Naive thymus-derived CD4-positive, alpha-beta T cell (primary cell): ENCODE measurements at regions not wholly inside any gene's neighbourhood (a gene's known extent, or its start where the extent isn't known, plus 50 kb on each side); places are given as distances from the start of the nearest gene placed in this dataset.

Experiments
- ATAC-seq: fragments of 150-1000 bp; cut with Tn5 transposase; 2 replicates; pipeline ENCODE4 v1.10.0; 2021; ENCODE audit warnings: mild to moderate bottlenecking, moderate library complexity
- CTCF ChIA-PET: fragments of 350-600 bp; sonication (Branson Sonifier 250); formaldehyde crosslinking; loops from one replicate; lab custom pipeline; 2021; ENCODE audit warnings: antibody characterized with exemption; lab: Charles Lee
- POLR2A ChIA-PET: fragments of 350-600 bp; sonication (Branson Sonifier 250); formaldehyde crosslinking; loops from one replicate; lab custom pipeline; 2021; ENCODE audit warnings: antibody characterized with exemption, inconsistent platforms; lab: Charles Lee
- DNase-seq, 9 donors: peaks; one replicate each; pipeline versions ENCODE4 v3.0.0 to v3.0.0-alpha.2; 2020 to 2022; ENCODE audit warnings: mixed read lengths in 1 of 9
- H3K27ac ChIP-seq: one replicate; pipeline ENCODE4 v1.7.0; 2013; ENCODE audit warnings: mild to moderate bottlenecking, low read depth, low read length, moderate library complexity
- H3K27me3 ChIP-seq, 2 donors: one replicate each; pipeline ENCODE4 v1.7.0; 2013; ENCODE audit warnings: low read length in 2 of 2, mild to moderate bottlenecking in 2 of 2, moderate library complexity in 2 of 2; ENCODE audit not compliant: control insufficient read depth in 2 of 2, insufficient read depth in 2 of 2
- H3K36me3 ChIP-seq, 3 experiments: 1 replicate in 2 of 3; 2 replicates in 1 of 3; pipeline ENCODE4 v1.7.0; 2013; ENCODE audit warnings: low read length in 3 of 3, mild to moderate bottlenecking in 3 of 3, moderate library complexity in 1 of 3; ENCODE audit not compliant: insufficient read depth in 3 of 3, control insufficient read depth in 2 of 3
- H3K4me1 ChIP-seq, 2 donors: one replicate each; pipeline ENCODE4 v1.7.0; 2013; ENCODE audit warnings: low read length in 2 of 2, mild to moderate bottlenecking in 2 of 2, moderate library complexity in 1 of 2; ENCODE audit not compliant: control insufficient read depth in 2 of 2, insufficient read depth in 2 of 2
- H3K4me3 ChIP-seq: 2 replicates; pipeline ENCODE4 v1.7.0; 2013; ENCODE audit warnings: mild to moderate bottlenecking, low read length
- H3K9me3 ChIP-seq, 3 experiments: 1 replicate in 2 of 3; 2 replicates in 1 of 3; pipeline ENCODE4 v1.7.0; 2013; ENCODE audit warnings: low read length in 3 of 3; ENCODE audit not compliant: control insufficient read depth in 2 of 3
- H3K27ac Mint-ChIP-seq, 9 donors: one replicate each; pipeline ENCODE4 v1.8.0; 2020 to 2022; ENCODE audit warnings: mixed read lengths in 9 of 9, mild to moderate bottlenecking in 8 of 9, moderate library complexity in 5 of 9, inconsistent platforms in 2 of 9
- H3K27me3 Mint-ChIP-seq, 5 donors: one replicate each; pipeline ENCODE4 v1.8.0; 2021 to 2022; ENCODE audit warnings: mixed read lengths in 5 of 5, mild to moderate bottlenecking in 1 of 5
- H3K36me3 Mint-ChIP-seq, 5 donors: one replicate each; pipeline ENCODE4 v1.8.0; 2020 to 2022; ENCODE audit warnings: mixed read lengths in 5 of 5, mild to moderate bottlenecking in 3 of 5, inconsistent platforms in 1 of 5
- H3K4me1 Mint-ChIP-seq, 7 donors: one replicate each; pipeline ENCODE4 v1.8.0; 2020 to 2022; ENCODE audit warnings: mixed read lengths in 7 of 7, mild to moderate bottlenecking in 3 of 7, inconsistent platforms in 1 of 7
- H3K4me3 Mint-ChIP-seq, 10 donors: one replicate each; pipeline ENCODE4 v1.8.0; 2020 to 2022; ENCODE audit warnings: mild to moderate bottlenecking in 10 of 10, mixed read lengths in 10 of 10, moderate library complexity in 6 of 10, inconsistent platforms in 2 of 10
- H3K9me3 Mint-ChIP-seq, 11 donors: one replicate each; pipeline ENCODE4 v1.8.0; 2020 to 2022; ENCODE audit warnings: mixed read lengths in 11 of 11, mild to moderate bottlenecking in 4 of 11, inconsistent platforms in 1 of 11, moderate library complexity in 1 of 11
- intact Hi-C, 2 donors: fragments of 100-400 bp; cut with micrococcal nuclease; formaldehyde crosslinking; loops; one replicate each; pipeline ENCODE4 v1.15.1; 2023

DNA sequence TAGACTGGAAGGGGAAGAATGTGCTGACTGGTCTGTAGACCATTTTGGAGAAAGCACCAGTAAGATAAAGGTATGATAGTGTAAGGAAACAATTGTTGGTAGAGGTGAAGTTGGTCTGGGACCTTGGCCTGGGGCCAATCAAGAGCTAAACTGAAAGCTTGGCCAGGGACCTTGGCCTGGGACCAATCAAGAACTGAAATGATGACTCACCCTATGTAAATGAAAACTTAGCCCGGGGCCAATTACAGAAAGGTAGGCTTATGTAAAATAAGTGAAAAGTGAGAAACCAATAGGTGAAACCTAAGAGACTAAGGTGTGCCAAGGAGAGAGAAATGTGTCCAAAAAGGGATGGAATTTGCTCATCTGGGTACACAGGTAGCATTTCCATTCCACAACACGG, 776.0 kb downstream of the C12orf50 start:
- H3K27me3 ChIP-seq = no peaks in the 10 kb centered on the region
- POLR2A ChIA-PET = no interaction called here
- CTCF ChIA-PET = no interaction called here
- intact Hi-C loops = no loop called here
- no peak overlapping the region for H3K4me3 ChIP-seq
- no peaks in the 10 kb centered on the region for H3K36me3 Mint-ChIP-seq
- H3K9me3 ChIP-seq = no peaks in the 10 kb centered on the region
- peaks cover 0 to 15% (median 0%) of the 10 kb centered on the region in 11 donors for H3K9me3 Mint-ChIP-seq
- H3K36me3 ChIP-seq = no peaks in the 10 kb centered on the region
- H3K4me1 Mint-ChIP-seq = no peaks in the 10 kb centered on the region
- no peaks in the 10 kb centered on the region for H3K4me1 ChIP-seq
- H3K27me3 Mint-ChIP-seq = no peaks in the 10 kb centered on the region
- H3K27ac Mint-ChIP-seq = no peak overlapping the region
- ATAC-seq (no peak), DNase-seq (no peak)
- H3K27ac ChIP-seq = no peak overlapping the region
- H3K4me3 Mint-ChIP-seq = no peak overlapping the region

DNA sequence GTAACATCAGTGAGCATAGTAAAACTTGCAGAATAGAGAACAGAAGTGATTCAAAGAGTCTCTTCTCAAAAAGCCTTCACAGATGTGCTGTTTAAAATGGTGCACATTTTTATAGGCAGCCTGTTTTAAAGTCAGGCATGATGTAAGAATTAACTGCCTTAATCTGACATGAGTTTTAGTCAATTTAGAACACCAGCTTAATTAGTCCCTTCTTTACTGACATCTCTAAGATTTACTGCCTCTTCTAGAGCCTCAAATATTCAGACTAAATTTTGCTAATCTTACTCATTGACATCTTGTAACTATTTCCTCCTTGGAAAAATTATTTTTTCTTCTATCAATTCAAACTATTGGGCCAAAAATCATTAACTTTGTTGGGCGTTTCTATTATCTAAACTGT, 782.5 kb downstream of the C12orf50 start:
- Histone ChIP-seq H3K4me3 (no peak overlapping the region), H3K4me1 (no peaks in the 10 kb centered on the region), H3K27me3 (no peaks in the 10 kb centered on the region), H3K27ac (no peak overlapping the region), H3K9me3 (no peaks in the 10 kb centered on the region), H3K36me3 (no peaks in the 10 kb centered on the region)
- ChIA-PET POLR2A (no interaction called here), CTCF (no interaction called here)
- Mint-ChIP-seq H3K4me3 (no peak overlapping the region), H3K9me3 (peaks cover 0 to 10% (median 2%) of the 10 kb centered on the region in 11 donors), H3K36me3 (no peaks in the 10 kb centered on the region), H3K27me3 (no peaks in the 10 kb centered on the region), H3K4me1 (no peaks in the 10 kb centered on the region), H3K27ac (no peak overlapping the region)
- ATAC-seq = no peak
- no peak for DNase-seq
- intact Hi-C loops = no loop called here

DNA sequence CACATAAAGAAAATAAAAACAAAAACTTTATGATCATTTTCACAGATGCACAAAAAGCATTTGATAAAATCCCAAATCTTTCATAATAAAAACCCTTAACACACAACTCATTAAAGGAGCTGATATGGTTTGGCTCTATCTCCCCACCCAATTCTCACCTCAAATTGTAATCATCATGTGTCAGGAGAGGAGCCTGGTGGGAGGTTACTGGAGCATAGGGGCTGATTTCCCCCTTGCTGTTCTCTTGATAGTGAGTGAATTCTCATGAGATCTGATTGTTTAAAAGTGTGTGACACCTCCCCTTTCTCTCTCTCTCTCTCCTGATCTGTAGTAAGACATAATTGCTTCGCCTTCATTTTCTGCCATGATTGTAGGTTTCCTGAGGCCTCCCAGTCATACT, 790.7 kb downstream of the C12orf50 start:
- DNase-seq (no peak), ATAC-seq (no peak)
- Mint-ChIP-seq H3K9me3 (peaks cover 0 to 6% (median 3%) of the 10 kb centered on the region in 11 donors), H3K36me3 (no peaks in the 10 kb centered on the region), H3K4me3 (no peak overlapping the region), H3K27me3 (no peaks in the 10 kb centered on the region), H3K27ac (no peak overlapping the region), H3K4me1 (no peaks in the 10 kb centered on the region)
- H3K27me3 ChIP-seq = no peaks in the 10 kb centered on the region
- no peak overlapping the region for H3K4me3 ChIP-seq
- H3K27ac ChIP-seq = no peak overlapping the region
- intact Hi-C loops = no loop called here
- no peaks in the 10 kb centered on the region for H3K36me3 ChIP-seq
- CTCF ChIA-PET = no interaction called here
- no peaks in the 10 kb centered on the region for H3K9me3 ChIP-seq
- H3K4me1 ChIP-seq = no peaks in the 10 kb centered on the region
- POLR2A ChIA-PET = no interaction called here

DNA sequence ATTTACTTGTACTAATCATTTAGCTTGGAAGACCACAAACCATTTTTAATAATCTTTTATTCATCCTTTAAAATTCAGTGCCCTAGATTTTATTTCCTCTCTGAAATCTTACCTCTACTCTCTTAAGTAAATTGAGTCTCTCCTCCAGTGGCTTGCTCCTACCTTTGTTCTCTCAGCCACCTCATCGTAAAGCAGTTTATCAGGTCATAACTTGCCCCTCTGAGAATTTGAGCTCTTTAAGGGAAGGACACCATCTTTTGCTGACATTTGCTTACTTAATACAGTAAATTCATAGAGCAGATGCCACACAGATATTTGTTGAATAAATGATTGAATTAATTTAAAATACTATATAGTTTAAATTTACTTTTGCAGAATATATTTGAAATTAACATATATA, 794.3 kb downstream of the C12orf50 start:
- Histone ChIP-seq H3K4me3 (no peak overlapping the region), H3K9me3 (no peaks in the 10 kb centered on the region), H3K27me3 (no peaks in the 10 kb centered on the region), H3K36me3 (no peaks in the 10 kb centered on the region), H3K27ac (no peak overlapping the region), H3K4me1 (no peaks in the 10 kb centered on the region)
- CTCF ChIA-PET = no interaction called here
- Mint-ChIP-seq H3K27ac (no peak overlapping the region), H3K4me1 (no peaks in the 10 kb centered on the region), H3K36me3 (no peaks in the 10 kb centered on the region), H3K4me3 (no peak overlapping the region), H3K27me3 (no peaks in the 10 kb centered on the region), H3K9me3 (peaks cover 0 to 6% (median 3%) of the 10 kb centered on the region in 11 donors)
- DNase-seq = no peak
- no peak for ATAC-seq
- intact Hi-C loops = no loop called here
- POLR2A ChIA-PET = no interaction called here

DNA sequence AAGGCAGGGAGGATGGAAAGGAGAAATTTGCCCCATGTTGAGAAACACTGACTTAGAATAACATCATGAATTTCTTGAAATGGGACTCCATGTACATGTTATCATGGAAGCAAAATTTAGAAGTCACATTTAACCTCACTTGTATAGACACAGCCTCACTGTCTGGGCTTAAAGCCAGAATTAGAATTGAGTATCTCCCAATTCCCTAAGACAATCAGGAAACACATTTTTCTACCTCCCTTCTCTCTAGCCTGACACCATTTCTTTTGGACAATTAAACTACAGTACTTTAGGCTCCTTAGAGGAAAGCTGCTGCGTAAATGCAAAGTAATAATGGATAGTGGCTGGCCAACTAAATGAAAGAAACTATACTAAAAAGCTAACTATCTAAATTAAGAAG, 795.5 kb downstream of the C12orf50 start:
- Mint-ChIP-seq H3K27me3 (no peaks in the 10 kb centered on the region), H3K9me3 (peaks cover 0 to 9% (median 3%) of the 10 kb centered on the region in 11 donors), H3K27ac (no peak overlapping the region), H3K36me3 (no peaks in the 10 kb centered on the region), H3K4me1 (no peaks in the 10 kb centered on the region), H3K4me3 (no peak overlapping the region)
- H3K4me1 ChIP-seq = no peaks in the 10 kb centered on the region
- no peak for ATAC-seq
- POLR2A ChIA-PET = no interaction called here
- CTCF ChIA-PET = no interaction called here
- no peaks in the 10 kb centered on the region for H3K9me3 ChIP-seq
- no peak for DNase-seq
- no peaks in the 10 kb centered on the region for H3K27me3 ChIP-seq
- no peaks in the 10 kb centered on the region for H3K36me3 ChIP-seq
- intact Hi-C loops = no loop called here
- no peak overlapping the region for H3K27ac ChIP-seq
- H3K4me3 ChIP-seq = no peak overlapping the region

DNA sequence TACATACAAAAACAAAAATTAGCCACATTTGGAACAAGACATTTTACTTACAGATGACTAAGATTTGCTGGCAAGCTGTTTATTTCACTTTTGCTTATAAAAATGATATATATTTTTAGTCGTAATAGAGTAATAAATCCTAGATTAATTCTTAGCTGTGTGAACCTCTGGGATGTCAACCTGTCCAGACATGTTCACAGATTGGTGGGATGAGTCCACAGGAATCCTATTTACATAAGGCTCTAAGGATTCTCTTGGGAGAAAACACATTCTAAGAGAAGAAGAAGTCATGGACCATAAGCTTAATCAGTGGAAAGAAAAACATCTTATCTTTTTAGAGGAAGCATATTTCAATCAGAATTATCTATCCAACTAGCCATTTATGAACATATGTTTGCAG, 797.4 kb downstream of the C12orf50 start:
- Mint-ChIP-seq H3K36me3 (no peaks in the 10 kb centered on the region), H3K27ac (no peak overlapping the region), H3K4me3 (no peak overlapping the region), H3K27me3 (no peaks in the 10 kb centered on the region), H3K4me1 (no peaks in the 10 kb centered on the region), H3K9me3 (peaks cover 0 to 9% (median 1%) of the 10 kb centered on the region in 11 donors)
- Histone ChIP-seq H3K4me3 (no peak overlapping the region), H3K9me3 (no peaks in the 10 kb centered on the region), H3K27me3 (no peaks in the 10 kb centered on the region), H3K4me1 (no peaks in the 10 kb centered on the region), H3K27ac (no peak overlapping the region), H3K36me3 (no peaks in the 10 kb centered on the region)
- no peak for ATAC-seq
- CTCF ChIA-PET = no interaction called here
- intact Hi-C loops = no loop called here
- POLR2A ChIA-PET = no interaction called here
- DNase-seq = no peak

DNA sequence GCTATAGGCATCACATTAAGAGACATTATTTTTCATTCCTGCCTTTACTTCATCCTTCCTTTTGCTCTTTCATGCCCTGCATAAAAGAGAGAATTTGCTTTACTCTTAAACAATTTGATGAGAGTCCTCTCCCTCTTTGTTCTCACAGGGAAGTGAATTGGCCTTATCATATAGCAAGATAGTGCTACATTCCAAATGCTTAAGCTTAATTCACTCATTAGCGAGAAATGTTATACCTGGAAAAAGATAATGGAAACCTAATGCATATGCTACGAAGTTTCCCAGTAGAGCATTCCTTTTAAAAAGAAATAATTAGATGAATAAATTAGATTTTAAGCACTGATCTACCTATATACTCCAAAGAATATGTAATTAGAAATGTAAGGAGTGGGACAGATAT, 798.8 kb downstream of the C12orf50 start:
- Histone ChIP-seq H3K36me3 (no peaks in the 10 kb centered on the region), H3K4me3 (no peak overlapping the region), H3K27ac (no peak overlapping the region), H3K9me3 (no peaks in the 10 kb centered on the region), H3K27me3 (no peaks in the 10 kb centered on the region), H3K4me1 (no peaks in the 10 kb centered on the region)
- Mint-ChIP-seq H3K27ac (no peak overlapping the region), H3K27me3 (no peaks in the 10 kb centered on the region), H3K36me3 (no peaks in the 10 kb centered on the region), H3K9me3 (peaks cover 0 to 4% (median 0%) of the 10 kb centered on the region in 11 donors), H3K4me1 (no peaks in the 10 kb centered on the region), H3K4me3 (no peak overlapping the region)
- ATAC-seq = no peak
- ChIA-PET CTCF (no interaction called here), POLR2A (no interaction called here)
- DNase-seq = no peak
- intact Hi-C loops = no loop called here
